ENCODE measurements at regions not wholly inside any gene's neighbourhood (a gene's known extent, or its start where the extent isn't known, plus 50 kb on each side); places are given as distances from the start of the nearest gene placed in this dataset.

DNA sequence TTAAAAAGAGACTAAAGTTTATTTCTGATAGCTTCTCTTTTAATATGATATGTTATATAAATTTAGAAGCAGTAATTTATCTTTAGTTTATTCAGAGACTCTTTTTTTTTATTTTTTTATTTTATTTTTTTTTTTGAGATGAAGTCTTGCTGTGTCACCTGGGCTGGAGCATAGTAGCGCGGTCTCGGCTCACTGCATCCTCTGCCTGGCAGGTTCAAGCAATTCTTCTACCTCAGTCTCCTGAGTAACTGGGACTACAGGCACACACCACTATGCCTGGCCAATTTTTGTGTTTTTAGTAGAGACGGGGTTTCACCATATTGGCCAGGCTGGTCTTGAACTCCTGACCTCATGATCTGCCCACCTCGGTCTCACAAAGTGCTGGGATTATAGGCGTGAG lies 89.6 kb downstream of the DISP1 start:
- Histone ChIP-seq H2BK20ac (ENCODE audit: low read length) (no peak overlapping the region), H4K20me1 (replicated peaks in 1 of 2; ENCODE audit: control insufficient read depth in 1 of 2, insufficient read depth in 2 of 2, low read length in 2 of 2) (no peaks in the 10 kb centered on the region), H3K4ac (replicated peaks; ENCODE audit: insufficient read length, low read depth, low read length) (no peak overlapping the region), H2AK5ac (ENCODE audit: low read depth, low read length) (no peak overlapping the region), H3K23ac (ENCODE audit: insufficient read length) (no peak overlapping the region), H3K18ac (ENCODE audit: extremely low read depth, low read length) (no peak overlapping the region), H3K56ac (replicated peaks; ENCODE audit: insufficient read length, low read depth, low read length) (no peak overlapping the region), H4K5ac (ENCODE audit: insufficient read length, low read depth, low read length) (no peak overlapping the region), H2BK12ac (ENCODE audit: low read depth, low read length) (no peak overlapping the region), H3K79me2 (ENCODE audit: control insufficient read depth in 1 of 2, insufficient read depth in 2 of 2, low read length in 2 of 2) (no peaks in the 10 kb centered on the region), H3K27ac (ENCODE audit: low read depth, low read length) (no peak overlapping the region), H3K4me3 (ENCODE audit: extremely low read depth in 1 of 4, insufficient read depth in 2 of 4, low read depth in 3 of 4, low read length in 4 of 4) (no peak overlapping the region), H3K9ac (replicated peaks in 1 of 4; ENCODE audit: extremely low read depth in 1 of 4, low read depth in 3 of 4, low read length in 3 of 4) (no peak overlapping the region), H3K14ac (ENCODE audit: insufficient read length) (no peak overlapping the region), H3K27me3 (replicated peaks in 1 of 4; ENCODE audit: control insufficient read depth in 3 of 4, extremely low read depth in 1 of 4, insufficient read depth in 3 of 4, low read length in 3 of 4) (no peaks in the 10 kb centered on the region), H4K8ac (ENCODE audit: extremely low read depth, insufficient read depth, low read length) (no peak overlapping the region), H2AFZ (ENCODE audit: low read length) (no peak overlapping the region), H3K36me3 (ENCODE audit: control insufficient read depth in 2 of 4, insufficient read depth in 4 of 4, low read length in 3 of 4) (no peaks in the 10 kb centered on the region), H2BK15ac (ENCODE audit: low read length) (no peak overlapping the region), H3K79me1 (ENCODE audit: low read depth, low read length) (no peaks in the 10 kb centered on the region), H3K4me1 (replicated peaks in 1 of 4; ENCODE audit: control insufficient read depth in 3 of 4, insufficient read depth in 4 of 4, low read length in 3 of 4) (no peaks in the 10 kb centered on the region), H3K4me2 (ENCODE audit: insufficient read depth in 1 of 2, low read depth in 2 of 2, low read length in 2 of 2) (no peak overlapping the region), H3K9me3 (ENCODE audit: insufficient read depth in 2 of 2, low read depth in 1 of 2, low read length in 1 of 2) (no peaks in the 10 kb centered on the region), H3K23me2 (ENCODE audit: low read depth, low read length) (no peaks in the 10 kb centered on the region), H4K91ac (replicated peaks; ENCODE audit: insufficient read length, low read length) (no peak overlapping the region), H2BK5ac (ENCODE audit: low read depth, low read length) (no peak overlapping the region), H2BK120ac (replicated peaks; ENCODE audit: low read depth, low read length) (no peak overlapping the region)
- DNase-seq (ENCODE audit: low read depth in 1 of 2, low spot score in 2 of 2) (no peak), FAIRE-seq (no peak)
- WGBS, 2 experiments (ENCODE audit: extremely low coverage in 1 of 2, insufficient coverage in 1 of 2, insufficient read length in 1 of 2, insufficient replicate concordance in 2 of 2, low coverage in 1 of 2, low lambda C conversion rate in 2 of 2, missing lambda C conversion rate in 1 of 2): 92% methylated on average over 6 of the region's 6 CpGs; no CpG with 5 or more reads in 1 of the 2 experiments
- POLR2A ChIA-PET (ENCODE audit: partially characterized antibody): no interaction called here
- no peak for TF ChIP-seq TCF12 (IDR thresholded peaks at IDR 0.05; ENCODE audit: low read depth, low read length)
- TF ChIP-seq NRF1 (IDR thresholded peaks at IDR 0.05; ENCODE audit: low read depth, low read length): no peak
- no peak for TF ChIP-seq SIN3A (conservative IDR thresholded peaks at IDR 0.05 in 1 of 2, IDR thresholded peaks at IDR 0.05 in 1 of 2; ENCODE audit: low read depth in 1 of 2, low read length in 2 of 2)
- no peak for TF ChIP-seq HDAC2 (IDR thresholded peaks at IDR 0.05; ENCODE audit: borderline replicate concordance in 1 of 2, low read depth in 2 of 2, low read length in 2 of 2)
- no peak for TF ChIP-seq POLR2A (IDR thresholded peaks at IDR 0.05; ENCODE audit: control extremely low read depth in 1 of 2, low read depth in 2 of 2, low read length in 2 of 2)
- TF ChIP-seq RBBP5 (IDR thresholded peaks at IDR 0.05; ENCODE audit: borderline replicate concordance, low read depth, low read length): no peak
- no peak for TF ChIP-seq POLR2AphosphoS5 (IDR thresholded peaks at IDR 0.05; ENCODE audit: low read depth, low read length)
- no peak for TF ChIP-seq POU5F1 (IDR thresholded peaks at IDR 0.05; ENCODE audit: low read depth, low read length)
- TF ChIP-seq KDM1A (IDR thresholded peaks at IDR 0.05; ENCODE audit: borderline replicate concordance, low read length): no peak
- CTCF ChIA-PET (ENCODE audit: partially characterized antibody): interaction anchor here (0.7 to 1.8 kb wide), 2 partner anchors 147 to 220 kb away, joined by 4 read pairs; no protein-coding TSS in a partner anchor
